ENCODE measurements at regions not wholly inside any gene's neighbourhood (a gene's known extent, or its start where the extent isn't known, plus 50 kb on each side); places are given as distances from the start of the nearest gene placed in this dataset.

- no peak for TF ChIP-seq CTCF (IDR thresholded peaks at IDR 0.05)
- TF ChIP-seq POLR2A (IDR thresholded peaks at IDR 0.05), result no peak
Measured at GRCh38 chr12:71335963-71336257, 103.7 kb upstream of the LGR5 start.
